DMS153 treated with DMSO at 0.1 percent for 48 hours (cell line): ENCODE measurements at regions not wholly inside any gene's neighbourhood (a gene's known extent, or its start where the extent isn't known, plus 50 kb on each side); places are given as distances from the start of the nearest gene placed in this dataset.

Experiments used
- DNase-seq: peaks from one replicate; lab custom pipeline; 2025; ENCODE audit not compliant: unreplicated experiment; lab: John Stamatoyannopoulos, UW

DNA sequence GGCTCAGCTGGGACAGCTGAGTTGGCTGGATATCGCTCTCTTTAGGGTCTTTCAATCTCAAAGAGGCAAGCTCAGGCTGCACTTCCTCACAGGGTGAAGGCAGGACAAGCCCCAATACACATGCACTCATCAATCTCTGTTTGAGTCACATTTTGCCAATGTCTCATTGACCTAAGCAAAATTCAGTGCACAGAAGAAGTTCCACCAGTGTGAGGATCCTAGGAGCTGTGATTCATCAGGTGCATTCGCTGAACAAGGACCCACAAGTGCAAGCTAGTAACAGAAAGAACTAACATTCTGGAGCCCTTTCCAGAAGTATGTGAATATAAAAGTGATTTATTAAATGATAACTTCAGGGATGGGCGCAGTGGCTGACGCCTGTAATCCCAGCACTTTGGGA, 477.2 kb downstream of the GPAM start:
- DNase-seq, result no peak

DNA sequence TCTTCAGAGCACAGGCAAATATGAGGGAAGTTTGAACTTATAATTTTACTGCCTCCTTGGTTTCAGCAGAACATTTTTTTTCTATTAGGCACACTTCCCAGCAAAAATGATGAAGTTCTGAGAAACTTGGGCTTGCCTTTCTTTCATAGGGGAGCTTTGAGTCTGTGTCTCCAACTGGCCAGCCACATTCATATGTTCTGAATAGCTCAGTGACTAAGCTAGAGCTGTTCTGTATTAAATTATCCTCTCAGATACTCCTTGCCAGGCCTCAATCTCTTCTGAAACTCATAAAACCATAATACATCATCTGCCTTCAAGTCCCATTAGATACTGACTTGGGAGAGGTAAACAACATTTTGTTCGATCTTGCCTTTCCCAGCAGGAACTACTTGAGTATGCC, 476.5 kb downstream of the GPAM start:
- DNase-seq, result no peak

DNA sequence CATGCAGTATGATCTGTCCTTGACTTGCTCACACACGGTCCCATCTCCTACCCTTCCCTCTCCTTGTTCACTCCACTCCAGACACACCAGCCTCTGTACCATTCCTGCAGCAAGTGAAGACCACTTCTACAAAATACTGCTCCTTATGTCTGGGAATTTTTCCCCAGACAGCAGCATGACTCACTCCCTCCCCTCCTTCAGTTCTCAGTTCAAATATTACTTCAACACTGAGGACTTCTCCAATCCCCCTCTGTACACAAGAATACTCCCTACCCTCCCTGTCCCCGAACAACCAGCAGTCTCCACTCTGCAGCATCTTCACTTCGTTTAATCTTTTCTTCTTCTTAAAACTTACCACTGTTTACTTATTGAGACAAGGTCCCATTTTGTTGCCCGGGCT, 474.0 kb downstream of the GPAM start:
- no peak for DNase-seq

DNA sequence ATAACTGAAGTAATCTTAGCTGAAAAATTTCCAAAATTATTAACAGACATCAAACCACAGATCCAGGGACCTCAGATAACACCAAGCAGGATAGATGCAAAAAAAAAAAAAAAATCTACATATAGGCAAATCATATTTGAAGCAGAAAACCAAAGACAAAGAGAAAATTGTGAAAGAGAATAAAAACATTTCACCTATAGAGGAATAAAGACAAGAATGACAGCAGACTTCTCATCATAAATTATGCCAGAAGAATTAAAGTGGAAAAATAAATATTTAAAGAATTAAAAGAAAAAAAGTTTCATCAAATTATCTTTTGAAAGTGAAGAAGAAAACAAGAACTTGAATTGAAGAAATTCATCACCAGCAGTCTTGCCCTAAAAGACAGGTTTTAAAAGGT, 467.5 kb downstream of the GPAM start:
- DNase-seq, result no peak

DNA sequence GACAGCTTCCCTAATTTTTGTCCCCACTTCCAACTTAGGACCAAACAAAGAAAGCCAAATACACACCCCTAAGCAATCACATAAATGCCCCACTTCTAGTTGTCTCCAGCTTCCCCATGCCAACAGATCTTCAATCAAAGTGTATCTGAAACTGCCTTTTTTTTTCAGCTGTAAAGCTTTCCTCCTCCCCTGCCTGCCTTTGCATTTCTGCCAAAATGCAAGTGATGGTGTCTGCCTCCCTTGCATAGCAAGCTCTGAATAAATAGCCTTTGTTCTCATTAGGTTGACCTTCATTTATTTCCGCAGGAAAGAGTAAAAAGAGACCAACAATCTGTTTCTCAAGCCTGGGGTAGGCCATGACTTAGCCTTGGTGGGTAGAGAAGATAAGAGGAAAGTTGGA, 459.4 kb downstream of the GPAM start:
- no peak for DNase-seq

DNA sequence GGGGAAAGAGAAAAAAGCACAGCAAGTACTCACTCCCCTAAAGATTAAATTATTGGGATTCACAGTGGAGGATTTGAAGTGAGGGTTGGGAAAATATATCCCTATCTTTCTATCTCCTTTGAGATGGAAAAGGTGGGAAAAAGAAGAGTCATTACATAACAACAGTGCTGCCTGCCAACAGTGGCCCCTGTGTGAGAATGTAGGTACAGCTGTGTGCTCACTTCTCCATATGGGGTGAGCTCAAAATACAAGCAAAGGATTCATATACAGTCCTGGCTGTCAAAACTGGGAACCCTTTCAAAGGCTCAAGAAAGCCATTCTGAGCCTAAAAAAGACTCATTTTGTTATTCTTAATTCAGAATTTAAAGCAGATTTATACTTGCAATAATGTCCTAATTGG, 458.5 kb downstream of the GPAM start:
- DNase-seq, result no peak

DNA sequence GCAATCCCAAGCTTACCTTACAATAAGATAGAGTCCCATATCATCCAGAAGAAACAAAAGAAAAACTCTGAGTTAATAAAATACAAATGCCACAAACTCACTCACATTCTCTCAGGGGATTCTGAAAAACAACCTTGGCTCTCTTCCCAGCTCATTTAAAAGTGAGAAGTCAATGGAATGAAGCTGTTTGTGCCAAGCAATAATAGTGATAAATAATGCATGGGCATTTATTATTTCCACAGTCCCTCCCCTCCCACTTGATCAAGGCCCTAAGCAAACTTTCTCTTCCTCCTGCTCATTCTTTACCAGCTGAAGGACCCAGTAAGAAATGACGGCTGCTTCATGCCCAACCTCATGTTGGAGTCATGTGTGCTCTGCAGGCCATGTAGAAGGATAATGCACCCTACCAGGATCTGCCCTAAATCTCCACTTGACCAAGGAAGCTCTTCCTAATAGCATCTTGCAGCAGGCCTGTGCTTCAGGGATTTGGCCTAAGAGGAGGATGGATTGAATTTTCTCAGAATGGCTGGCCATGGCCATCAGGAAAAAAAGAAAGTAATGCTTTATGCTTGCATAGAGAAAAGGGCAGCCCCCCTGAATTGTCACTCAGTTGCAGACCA, 451.3 kb downstream of the GPAM start:
- no peak for DNase-seq

DNA sequence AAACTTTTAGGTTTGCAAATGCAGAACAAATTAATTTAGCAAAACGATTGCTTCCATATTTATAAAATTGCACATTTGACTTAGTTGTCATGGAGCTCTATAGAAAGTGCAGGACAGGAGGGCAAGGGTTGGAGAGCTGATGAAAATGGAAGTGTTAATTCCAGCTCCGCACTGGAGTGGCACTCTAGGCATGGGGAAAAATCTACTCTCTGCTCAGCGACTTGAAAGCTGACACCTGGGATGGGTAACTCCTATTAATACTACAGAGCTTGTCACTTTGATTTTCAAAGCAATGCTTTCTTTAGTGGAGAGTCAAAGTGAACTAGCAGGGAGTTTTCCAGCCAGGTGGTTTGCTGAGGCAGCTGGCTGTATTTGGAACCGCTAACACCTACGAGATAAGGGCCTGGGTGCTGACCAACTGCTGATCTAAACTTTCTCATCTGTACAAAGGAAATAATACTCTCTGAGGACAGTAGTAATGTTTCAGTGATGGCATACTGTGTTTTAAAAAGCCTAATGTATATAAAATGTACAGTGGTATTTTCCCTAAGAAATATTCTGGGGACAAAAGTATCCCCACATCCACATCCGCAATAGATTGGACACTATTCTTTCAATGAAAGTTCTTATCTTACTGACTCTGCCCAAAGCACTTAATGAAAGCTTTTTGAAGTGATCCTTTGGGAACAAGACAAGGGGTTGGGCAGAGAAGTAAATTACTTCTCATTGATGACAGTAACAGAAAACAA, 444.3 kb downstream of the GPAM start:
- no peak for DNase-seq

DNA sequence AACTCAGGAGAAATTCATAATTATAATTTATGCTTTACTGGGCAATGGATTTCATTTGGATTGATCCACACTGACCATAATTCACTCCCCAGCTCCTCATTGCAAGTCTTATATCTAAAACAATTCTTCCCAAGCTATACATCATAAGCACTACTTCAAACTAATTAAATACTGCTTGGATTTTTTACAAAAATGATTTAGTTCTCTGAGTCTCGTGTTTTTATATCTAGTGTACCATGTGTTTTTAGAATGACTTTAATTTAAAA, 443.8 kb downstream of the GPAM start:
- no peak for DNase-seq

DNA sequence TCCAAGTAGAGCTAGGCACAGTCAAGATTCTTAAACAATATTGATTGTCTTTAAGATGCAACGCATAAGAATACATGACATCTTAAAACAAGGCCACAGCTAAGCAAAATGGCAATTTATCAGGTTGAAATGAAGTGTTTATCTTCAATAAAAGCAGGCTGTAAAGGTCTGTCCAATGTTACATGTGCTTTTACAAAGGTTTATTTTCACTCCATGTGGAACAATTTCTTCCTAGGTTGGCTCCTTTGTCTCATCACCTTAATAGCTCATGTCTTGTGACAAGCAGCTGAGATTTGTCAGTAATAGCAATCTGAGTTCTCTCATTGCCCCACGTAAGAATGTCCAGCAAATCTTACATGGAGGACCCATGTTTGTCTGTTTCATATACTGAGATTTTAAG, 437.6 kb downstream of the GPAM start:
- no peak for DNase-seq

DNA sequence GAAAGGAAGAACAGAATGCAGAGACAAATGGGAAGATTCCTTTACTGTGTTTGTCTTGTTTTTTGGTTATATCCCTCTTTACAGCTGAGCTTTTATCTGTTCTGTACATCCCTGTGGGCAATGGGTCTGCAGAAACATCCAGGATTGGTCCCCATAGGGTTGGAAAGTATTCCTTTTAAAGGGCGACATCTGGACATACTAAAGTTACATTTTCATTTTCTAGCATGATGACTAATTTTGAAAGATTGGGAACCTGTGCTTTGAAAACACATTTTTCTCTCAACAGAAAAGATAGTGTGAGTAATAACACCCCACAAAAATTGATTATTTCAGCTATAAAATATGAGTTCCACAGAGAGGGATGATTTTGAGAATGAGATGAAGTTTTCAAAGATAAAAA, 435.8 kb downstream of the GPAM start:
- no peak for DNase-seq

DNA sequence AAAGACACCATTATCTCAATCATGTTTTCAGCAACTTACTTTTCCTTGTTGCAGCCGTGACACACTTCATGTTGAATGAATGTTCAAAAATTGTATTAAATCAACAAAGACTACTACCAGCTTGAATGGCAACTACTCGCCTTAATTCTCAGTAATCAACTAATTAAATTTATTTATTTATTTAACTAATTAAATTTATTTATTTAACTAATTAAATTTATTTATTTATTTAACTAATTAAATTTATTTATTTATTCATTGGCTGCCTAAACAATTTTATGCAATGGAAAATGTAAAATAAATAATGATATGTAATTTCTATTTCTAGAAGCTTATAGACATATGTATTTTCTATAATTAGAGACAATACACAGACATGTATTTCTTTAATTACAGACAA, 435.4 kb downstream of the GPAM start:
- DNase-seq, result no peak

DNA sequence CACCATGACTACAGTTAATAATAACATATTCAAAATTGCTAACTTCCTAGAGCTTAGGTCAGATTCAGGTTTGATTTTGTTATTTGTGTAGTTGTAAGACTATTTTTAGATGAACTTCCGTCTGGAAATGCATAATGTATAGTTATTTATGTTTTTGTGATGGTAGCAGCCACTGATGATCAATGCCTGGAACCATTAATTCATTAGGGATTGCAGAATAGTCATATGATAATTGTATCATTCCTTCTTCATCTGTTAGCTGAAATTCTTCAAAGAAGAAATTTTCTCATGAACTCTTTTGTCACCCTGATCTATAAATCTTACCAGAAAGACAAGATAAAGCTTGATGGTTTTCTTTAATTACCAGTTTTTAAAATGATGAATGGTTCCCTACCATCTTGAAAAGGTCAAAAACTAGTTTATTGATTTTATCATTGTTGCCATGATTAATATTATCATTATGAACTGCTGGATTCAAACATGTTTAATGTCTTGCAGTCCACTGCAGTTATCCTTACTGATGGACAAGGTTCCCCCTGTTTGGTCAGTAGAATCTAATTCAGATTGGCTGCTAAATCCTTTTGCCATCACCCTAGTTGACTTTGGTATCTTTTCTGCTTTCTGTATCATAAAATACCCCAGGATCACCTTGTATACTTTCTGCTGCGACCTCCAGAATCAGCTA, 433.3 kb downstream of the GPAM start:
- no peak for DNase-seq

DNA sequence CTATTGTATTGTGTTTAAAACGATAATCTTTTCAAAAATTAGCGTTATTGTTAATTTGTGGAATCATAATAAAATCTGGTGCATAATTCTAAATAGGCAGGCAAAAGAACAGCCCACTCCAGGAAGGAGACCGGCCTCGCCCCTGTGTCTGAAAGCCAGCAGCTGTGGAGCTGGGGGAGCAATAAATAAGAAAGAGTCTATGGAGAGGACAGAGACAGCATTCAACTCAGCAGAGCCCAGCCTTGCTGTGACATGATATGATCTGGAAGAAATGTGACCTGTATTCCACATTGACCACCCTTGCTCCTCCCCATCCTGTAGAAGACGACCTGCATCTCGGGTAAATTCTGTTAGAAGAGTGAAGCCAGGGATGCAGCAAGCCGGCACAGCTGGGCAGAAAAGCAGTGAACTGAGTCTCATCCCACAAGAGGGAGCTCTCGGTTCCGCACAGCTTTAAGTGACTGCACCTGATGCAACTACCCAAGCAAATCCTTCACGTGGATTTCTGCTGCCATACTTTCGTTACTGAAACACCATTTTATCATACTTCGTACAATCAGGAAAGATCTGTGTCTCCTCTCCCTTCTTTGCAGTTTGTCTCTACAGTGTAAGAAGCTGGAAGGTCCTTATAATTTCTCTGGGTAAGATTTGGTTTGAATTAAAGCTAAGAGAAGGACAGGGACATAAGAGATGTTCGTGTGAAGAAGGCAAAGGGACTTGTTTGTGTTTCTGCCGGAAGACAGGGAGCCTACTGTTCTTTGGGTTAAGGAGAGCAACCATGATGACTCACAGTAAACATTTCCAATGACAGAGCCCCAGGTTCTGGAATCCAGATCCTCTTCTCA, 427.1 kb downstream of the GPAM start:
- peak; percentile 35 for DNase-seq

DNA sequence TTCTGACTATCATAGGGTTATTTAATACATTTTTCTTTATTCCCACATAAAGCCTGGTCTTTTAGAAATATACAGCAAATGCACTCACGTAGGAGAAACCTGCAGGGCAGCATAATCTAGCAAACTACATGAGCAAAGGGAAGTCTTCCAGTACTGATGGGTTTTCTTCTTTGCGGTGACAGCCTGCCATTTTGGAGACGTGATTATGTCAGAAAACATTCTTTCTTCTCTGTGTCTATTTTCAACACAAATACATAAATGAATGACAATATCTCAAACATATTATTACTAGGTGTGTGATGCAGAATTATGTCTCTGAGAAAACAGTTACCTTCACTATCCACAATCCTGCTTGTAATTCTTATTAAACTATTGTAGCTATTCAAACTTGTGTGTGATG, 425.0 kb downstream of the GPAM start:
- no peak for DNase-seq

DNA sequence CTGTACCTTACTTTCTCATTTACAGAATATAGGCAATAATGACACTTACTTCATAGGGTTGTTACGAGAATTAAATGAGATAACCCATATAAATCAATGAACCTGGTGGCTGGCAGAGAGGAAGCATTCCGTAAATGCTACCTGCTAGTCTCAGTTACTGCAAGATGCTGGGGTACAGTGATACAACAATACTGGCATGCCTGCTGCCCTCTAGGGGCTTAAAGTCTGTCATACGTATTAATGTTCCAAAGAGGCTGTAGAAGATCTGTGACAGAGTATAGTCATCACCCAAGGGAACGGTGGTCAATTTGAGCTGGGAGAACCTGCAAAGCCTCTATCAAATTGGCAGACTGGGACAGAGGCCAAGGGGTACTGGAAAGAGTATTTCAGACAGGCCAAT, 421.5 kb downstream of the GPAM start:
- no peak for DNase-seq

DNA sequence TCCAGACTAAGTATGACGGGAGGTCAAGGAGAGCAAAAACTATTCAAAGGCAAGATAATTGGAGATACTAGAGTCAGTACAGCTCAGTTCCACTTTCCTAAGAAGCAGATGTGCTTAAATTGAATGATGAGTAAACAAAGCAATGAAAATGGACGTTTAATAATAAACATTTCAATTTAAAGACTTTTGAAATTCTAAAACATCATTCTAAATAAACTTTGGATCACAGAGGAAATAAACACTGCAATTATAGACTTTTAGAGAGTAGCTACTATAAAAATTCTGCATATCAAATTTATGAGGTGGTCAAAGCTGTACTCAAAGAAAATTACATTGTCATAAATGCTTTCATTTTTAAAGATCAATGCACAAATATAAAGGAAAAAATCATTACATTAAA, 418.3 kb downstream of the GPAM start:
- no peak for DNase-seq

DNA sequence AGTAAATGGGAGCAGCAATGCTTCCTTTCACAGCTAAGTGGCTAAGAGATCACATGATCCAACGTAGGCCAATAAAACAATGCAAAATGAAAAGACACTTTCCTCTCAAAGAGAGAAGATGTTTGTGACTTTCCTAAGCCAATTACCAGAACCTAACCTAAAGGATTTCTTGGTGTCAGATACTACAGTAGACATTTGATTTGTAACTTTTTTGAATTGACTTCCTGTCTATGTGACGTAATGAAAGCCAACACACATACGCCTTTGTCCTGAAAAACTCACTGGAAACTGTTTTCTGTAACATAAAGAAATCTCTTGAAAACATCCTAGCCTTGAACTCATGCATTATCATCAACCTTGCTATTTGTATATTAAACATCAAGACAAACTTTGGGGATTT, 417.1 kb downstream of the GPAM start:
- DNase-seq, result no peak

DNA sequence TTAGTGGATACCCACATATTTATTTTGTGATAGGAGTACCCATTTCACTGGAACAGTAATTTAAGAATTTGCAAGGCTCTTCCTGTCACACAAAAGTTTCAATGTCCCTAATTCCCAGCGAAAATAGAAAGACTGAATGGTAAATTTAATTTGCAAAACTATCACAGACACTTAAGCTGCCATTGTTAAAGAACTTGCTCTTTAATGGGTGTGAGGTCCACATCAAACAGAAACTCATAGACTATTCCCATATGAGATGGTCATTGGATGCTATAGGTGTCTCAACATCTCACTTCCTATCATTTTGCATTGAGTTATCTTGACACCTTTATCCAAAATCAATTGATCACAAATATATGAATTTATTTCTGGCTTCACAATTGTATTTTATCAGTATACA, 415.9 kb downstream of the GPAM start:
- DNase-seq, result no peak

DNA sequence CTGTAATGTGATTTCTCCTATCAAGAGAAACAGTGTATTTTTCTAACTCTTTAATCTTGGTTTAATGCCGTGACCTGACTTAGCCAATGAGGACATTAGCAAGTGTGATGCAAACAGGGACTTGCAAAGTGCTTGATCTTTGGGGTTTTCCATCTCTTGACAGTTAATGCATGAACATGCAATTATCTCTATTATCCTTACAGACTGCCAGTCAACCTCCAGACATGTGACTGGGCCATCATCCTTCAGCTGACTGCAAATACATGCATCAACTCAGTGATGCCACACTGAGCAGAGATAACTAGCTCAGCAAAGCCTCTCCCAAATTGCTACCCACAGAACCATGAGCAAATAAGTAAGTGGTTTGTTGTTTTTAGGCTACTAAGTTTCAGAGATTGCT, 409.6 kb downstream of the GPAM start:
- no peak for DNase-seq

DNA sequence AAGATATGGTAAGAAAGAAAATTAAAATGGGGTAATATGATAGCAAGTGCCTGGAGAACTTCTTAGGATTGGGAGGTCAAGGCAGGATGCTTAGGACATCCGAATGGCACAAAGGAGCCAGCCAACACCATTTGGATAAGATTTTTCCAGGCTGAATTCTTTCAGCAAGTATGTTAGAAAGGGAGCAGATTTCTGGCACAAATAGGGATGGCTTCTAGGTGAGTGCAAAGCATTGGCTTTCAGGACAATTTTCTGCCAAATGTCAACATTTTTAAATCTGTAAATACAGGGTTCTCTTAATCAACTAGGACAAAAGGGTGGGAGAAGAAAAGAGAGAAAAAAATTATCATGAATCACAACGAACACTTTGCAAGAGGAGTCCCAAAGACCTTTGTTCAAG, 409.1 kb downstream of the GPAM start:
- DNase-seq, result no peak

DNA sequence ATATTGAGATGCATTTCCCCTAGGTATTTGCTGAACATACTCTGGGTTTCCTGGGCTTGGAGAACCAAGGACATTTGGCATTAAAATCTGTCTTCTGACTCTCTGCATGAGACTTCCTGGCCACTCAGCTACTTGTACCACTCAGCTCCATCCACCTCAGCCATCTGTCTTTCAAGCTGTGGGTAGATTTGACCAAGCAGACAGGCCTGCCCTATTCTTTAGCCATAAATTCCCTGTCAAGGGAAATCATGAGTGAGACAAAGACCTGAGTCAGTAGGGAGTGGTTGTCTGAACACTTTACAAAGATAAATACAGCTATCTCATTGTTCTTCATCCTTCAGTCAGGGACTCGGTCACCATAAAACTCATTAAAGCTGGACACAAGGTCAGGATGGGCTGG, 399.1 kb downstream of the GPAM start:
- DNase-seq, result no peak
